Neuronal stem cell (in vitro differentiated cells): ENCODE measurements at regions not wholly inside any gene's neighbourhood (a gene's known extent, or its start where the extent isn't known, plus 50 kb on each side); places are given as distances from the start of the nearest gene placed in this dataset.
"Not testable (repeated sequence)": the region's sequence is repeated elsewhere in the genome, so short reads cannot be mapped to it uniquely, and the experiment has no call there.

ENCODE experiments used
- DNase-seq: peaks from one replicate; pipeline ENCODE4 v3.0.0-alpha.2; 2013; ENCODE audit warnings: low spot score
- H2AFZ ChIP-seq: one replicate; pipeline ENCODE4 v1.6.1; 2013; ENCODE audit warnings: mild to moderate bottlenecking, low read length, inconsistent platforms
- H2AK5ac ChIP-seq: 2 replicates; pipeline ENCODE4 v1.6.1; 2013; ENCODE audit warnings: low read depth, mild to moderate bottlenecking, inconsistent platforms, low read length, moderate library complexity, mixed read lengths
- H2BK120ac ChIP-seq: 2 replicates; pipeline ENCODE4 v1.6.1; 2013; ENCODE audit warnings: low read depth, mild to moderate bottlenecking, inconsistent platforms, low read length, moderate library complexity, mixed read lengths
- H2BK12ac ChIP-seq: one replicate; pipeline ENCODE4 v1.6.1; 2013; ENCODE audit warnings: low read length, inconsistent platforms
- H2BK15ac ChIP-seq: 2 replicates; pipeline ENCODE4 v1.6.1; 2013; ENCODE audit warnings: mild to moderate bottlenecking, low read length, inconsistent platforms, mixed read lengths
- H2BK5ac ChIP-seq: one replicate; pipeline ENCODE4 v1.6.1; 2013; ENCODE audit warnings: inconsistent platforms, mild to moderate bottlenecking, low read length, moderate library complexity
- H3K14ac ChIP-seq: one replicate; pipeline ENCODE4 v1.6.1; 2013; ENCODE audit warnings: low read length, inconsistent platforms
- H3K18ac ChIP-seq: 2 replicates; pipeline ENCODE4 v1.6.1; 2013; ENCODE audit warnings: low read length, inconsistent platforms
- H3K23ac ChIP-seq: 2 replicates; pipeline ENCODE4 v1.6.1; 2013; ENCODE audit warnings: low read depth, mild to moderate bottlenecking, mixed read lengths, low read length, inconsistent platforms; ENCODE audit not compliant: poor library complexity
- H3K27ac ChIP-seq: replicated peaks from 3 replicates; pipeline ENCODE4 v1.5.1; 2013; ENCODE audit warnings: low read length, inconsistent platforms
- H3K27me3 ChIP-seq, 3 experiments: 2 replicates each; pipeline ENCODE4 v1.6.1; 2013; ENCODE audit warnings: low read length in 3 of 3, mild to moderate bottlenecking in 2 of 3, inconsistent platforms in 1 of 3, low read depth in 1 of 3, mixed read lengths in 1 of 3, moderate library complexity in 1 of 3; ENCODE audit not compliant: control insufficient read depth in 3 of 3, insufficient read depth in 3 of 3
- H3K36me3 ChIP-seq, 2 donors: replicated peaks in 1 of 2; 2 replicates each; pipeline ENCODE4 v1.6.1; 2013; ENCODE audit warnings: low read length in 2 of 2; ENCODE audit not compliant: control insufficient read depth in 2 of 2, insufficient read depth in 2 of 2
- H3K4ac ChIP-seq: 2 replicates; pipeline ENCODE4 v1.6.1; 2013; ENCODE audit warnings: inconsistent platforms, mild to moderate bottlenecking, low read length, moderate library complexity
- H3K4me1 ChIP-seq, 2 donors: 1 replicate in 1 of 2; 2 replicates in 1 of 2; pipeline ENCODE4 v1.6.1; 2013; ENCODE audit warnings: low read length in 2 of 2, low read depth in 1 of 2; ENCODE audit not compliant: control insufficient read depth in 2 of 2, insufficient read depth in 1 of 2
- H3K4me2 ChIP-seq: one replicate; pipeline ENCODE4 v1.6.1; 2013; ENCODE audit warnings: mild to moderate bottlenecking, low read length, inconsistent platforms; ENCODE audit not compliant: insufficient read depth, poor library complexity, severe bottlenecking
- H3K4me3 ChIP-seq, 2 donors: 2 replicates each; pipeline ENCODE4 v1.5.1; 2013; ENCODE audit warnings: low read length in 2 of 2, mild to moderate bottlenecking in 2 of 2, inconsistent platforms in 1 of 2, moderate library complexity in 1 of 2
- H3K79me1 ChIP-seq: one replicate; pipeline ENCODE4 v1.6.1; 2013; ENCODE audit warnings: low read depth, mild to moderate bottlenecking, inconsistent platforms, low read length, moderate library complexity
- H3K9ac ChIP-seq: one replicate; pipeline ENCODE4 v1.6.1; 2013; ENCODE audit warnings: mild to moderate bottlenecking, low read depth, low read length, inconsistent platforms; ENCODE audit not compliant: poor library complexity
- H3K9me3 ChIP-seq, 2 donors: replicated peaks in 1 of 2; 2 replicates each; pipeline versions ENCODE3 to v1.6.1; 2013; ENCODE audit warnings: low read length in 2 of 2, mild to moderate bottlenecking in 2 of 2, inconsistent platforms in 1 of 2, low read depth in 1 of 2, mixed read lengths in 1 of 2, moderate library complexity in 1 of 2; ENCODE audit not compliant: control insufficient read depth in 2 of 2, insufficient read depth in 1 of 2
- H4K8ac ChIP-seq: one replicate; pipeline ENCODE4 v1.6.1; 2013; ENCODE audit warnings: low read depth, mild to moderate bottlenecking, inconsistent platforms, low read length, moderate library complexity
- H4K91ac ChIP-seq: one replicate; pipeline ENCODE4 v1.6.1; 2013; ENCODE audit warnings: low read length, low read depth, mild to moderate bottlenecking, inconsistent platforms; ENCODE audit not compliant: poor library complexity
- WGBS, 2 donors: extraction: QIAGEN DNeasy Blood & Tissue Kit; methylation state at CpG; one replicate each; pipeline ENCODE4 v1.1.7; 2013; ENCODE audit warnings: missing lambda C conversion rate in 2 of 2, mixed read lengths in 1 of 2; ENCODE audit not compliant: insufficient read length in 2 of 2, insufficient replicate concordance in 1 of 2; ENCODE audit errors: extremely low coverage in 2 of 2; 5-methylcytosine and 5-hydroxymethylcytosine counted together

- no peak overlapping the region for H3K14ac ChIP-seq
- no peak overlapping the region for H4K91ac ChIP-seq
- H3K36me3 ChIP-seq: no peaks in the 10 kb centered on the region
- no peak overlapping the region for H2AK5ac ChIP-seq
- H4K8ac ChIP-seq: no peak overlapping the region
- no peak overlapping the region for H3K9ac ChIP-seq
- no peaks in the 10 kb centered on the region for H3K27me3 ChIP-seq
- no peak overlapping the region for H2BK120ac ChIP-seq
- WGBS, 2 donors: no CpG with 5 or more reads among the region's 2 CpGs
- no peak overlapping the region for H3K4me2 ChIP-seq
- no peak overlapping the region for H3K27ac ChIP-seq
- H3K23ac ChIP-seq: no peak overlapping the region
- H3K9me3 ChIP-seq: peaks cover 0 to 2% of the 10 kb centered on the region in 2 donors
- H3K4ac ChIP-seq: no peak overlapping the region
- H3K4me3 ChIP-seq: no peak overlapping the region
- no peak overlapping the region for H2AFZ ChIP-seq
- H2BK15ac ChIP-seq: no peak overlapping the region
- no peaks in the 10 kb centered on the region for H3K4me1 ChIP-seq
- H2BK12ac ChIP-seq: no peak overlapping the region
- no peak overlapping the region for H2BK5ac ChIP-seq
- H3K79me1 ChIP-seq: no peaks in the 10 kb centered on the region
- H3K18ac ChIP-seq: no peak overlapping the region
- no peak for DNase-seq
Measured at GRCh38 chr3:135596563-135596962, 369.0 kb upstream of the PPP2R3A start.

GRCh38 chr3:135597855-135598254, 367.7 kb upstream of the PPP2R3A start:
- Histone ChIP-seq H3K4ac (no peak overlapping the region), H3K36me3 (no peaks in the 10 kb centered on the region)
- WGBS, 2 donors: no CpG with 5 or more reads among the region's 2 CpGs

DNA sequence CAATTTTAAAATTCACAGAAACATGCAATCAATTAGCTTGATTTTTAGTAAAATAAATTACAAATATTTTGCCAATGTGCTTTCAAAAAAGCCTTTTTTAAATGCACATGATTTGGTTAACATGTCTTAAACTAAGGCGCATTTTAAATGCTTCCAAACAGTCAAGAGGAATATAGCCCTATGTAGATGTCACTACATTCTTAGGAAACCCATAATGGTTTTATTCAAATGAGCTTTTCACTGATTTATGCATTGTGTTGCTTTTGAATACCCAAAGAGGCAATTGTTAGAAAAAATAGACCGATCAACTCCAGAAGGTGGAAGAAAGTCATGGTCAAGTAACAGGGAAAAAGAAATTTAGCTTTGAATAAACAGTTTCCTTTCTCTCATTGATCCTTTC, 366.9 kb upstream of the PPP2R3A start:
- H3K18ac ChIP-seq: no peak overlapping the region
- no peak overlapping the region for H3K4me2 ChIP-seq
- H3K79me1 ChIP-seq: no peaks in the 10 kb centered on the region
- no peaks in the 10 kb centered on the region for H3K9me3 ChIP-seq
- WGBS, 2 donors: no CpG with 5 or more reads among the region's 2 CpGs
- H3K4me1 ChIP-seq: no peaks in the 10 kb centered on the region
- H3K9ac ChIP-seq: no peak overlapping the region
- H2AFZ ChIP-seq: no peak overlapping the region
- H2BK15ac ChIP-seq: no peak overlapping the region
- no peak overlapping the region for H2BK120ac ChIP-seq
- H2AK5ac ChIP-seq: no peak overlapping the region
- no peak overlapping the region for H2BK5ac ChIP-seq
- no peaks in the 10 kb centered on the region for H3K36me3 ChIP-seq
- H3K27me3 ChIP-seq: no peaks in the 10 kb centered on the region
- no peak overlapping the region for H3K4ac ChIP-seq
- no peak overlapping the region for H3K27ac ChIP-seq
- H4K91ac ChIP-seq: no peak overlapping the region
- H3K14ac ChIP-seq: no peak overlapping the region
- H3K23ac ChIP-seq: no peak overlapping the region
- no peak overlapping the region for H4K8ac ChIP-seq
- DNase-seq: no peak
- no peak overlapping the region for H3K4me3 ChIP-seq
- H2BK12ac ChIP-seq: no peak overlapping the region

More at GRCh38 chr3:135597855-135598254, 367.7 kb upstream of the PPP2R3A start:
- no peak overlapping the region for H2BK15ac ChIP-seq
- no peaks in the 10 kb centered on the region for H3K4me1 ChIP-seq
- no peak overlapping the region for H3K23ac ChIP-seq
- H3K18ac ChIP-seq: no peak overlapping the region
- no peak overlapping the region for H2AK5ac ChIP-seq
- no peak overlapping the region for H3K9ac ChIP-seq
- no peaks in the 10 kb centered on the region for H3K79me1 ChIP-seq
- H4K8ac ChIP-seq: no peak overlapping the region
- no peak overlapping the region for H3K4me3 ChIP-seq
- no peak overlapping the region for H3K4me2 ChIP-seq
- H2AFZ ChIP-seq: no peak overlapping the region
- H3K27ac ChIP-seq: no peak overlapping the region
- H2BK12ac ChIP-seq: no peak overlapping the region
- no peaks in the 10 kb centered on the region for H3K9me3 ChIP-seq
- H3K27me3 ChIP-seq: no peaks in the 10 kb centered on the region
- no peak overlapping the region for H2BK5ac ChIP-seq
- H3K14ac ChIP-seq: no peak overlapping the region
- no peak for DNase-seq
- no peak overlapping the region for H4K91ac ChIP-seq
- no peak overlapping the region for H2BK120ac ChIP-seq

GRCh38 chr3:135604512-135604911, 361.0 kb upstream of the PPP2R3A start:
- not testable (repeated sequence) for H3K4me2 ChIP-seq, H3K27me3 ChIP-seq, H3K14ac ChIP-seq, H2BK5ac ChIP-seq, H2AK5ac ChIP-seq, H3K36me3 ChIP-seq, DNase-seq, H3K4me3 ChIP-seq, H2BK120ac ChIP-seq, H3K4ac ChIP-seq, H3K27ac ChIP-seq, H2AFZ ChIP-seq, H3K9ac ChIP-seq, H4K8ac ChIP-seq, H2BK15ac ChIP-seq, H3K18ac ChIP-seq, H4K91ac ChIP-seq, H3K4me1 ChIP-seq, H3K23ac ChIP-seq, H3K9me3 ChIP-seq, H3K79me1 ChIP-seq, H2BK12ac ChIP-seq
- WGBS, 2 donors: no CpG with 5 or more reads among the region's 10 CpGs
